MM.1S (cell line): ENCODE measurements at regions not wholly inside any gene's neighbourhood (a gene's known extent, or its start where the extent isn't known, plus 50 kb on each side); places are given as distances from the start of the nearest gene placed in this dataset.

Source experiments
- CTCF ChIP-seq: fragments of 300-600 bp; sonication (generic); IDR thresholded peaks from 2 replicates; pipeline ENCODE4 v1.5.1; 2016; ENCODE audit warnings: antibody characterized with exemption, low read length, mixed read lengths
- EZH2phosphoT487 ChIP-seq: fragments of 300-600 bp; sonication (generic); IDR thresholded peaks from 2 replicates; pipeline ENCODE4 v1.6.1; 2018; ENCODE audit warnings: antibody characterized with exemption, low read length

DNA sequence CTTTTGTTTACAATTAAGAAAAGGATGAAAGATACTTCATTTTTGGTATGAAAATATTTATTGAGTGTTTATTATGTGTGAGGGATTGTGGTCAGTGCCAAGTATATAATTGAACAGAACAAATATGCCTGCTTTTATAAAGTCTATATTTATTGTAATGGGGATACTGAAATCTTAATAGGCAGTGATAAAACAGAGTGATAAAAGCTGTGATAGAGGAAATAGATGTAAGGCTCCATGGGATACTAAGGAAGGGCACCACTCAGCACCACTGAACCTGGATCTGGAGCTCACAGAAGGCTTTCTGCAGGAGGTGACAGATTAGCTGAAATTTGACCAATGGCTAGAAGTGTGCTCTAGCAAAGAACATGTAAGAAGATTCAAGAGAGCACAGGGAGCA, 263.5 kb downstream of the C4orf33 start:
- TF ChIP-seq CTCF, result no peak
- TF ChIP-seq EZH2phosphoT487, result no peak
